ENCODE measurements at regions not wholly inside any gene's neighbourhood (a gene's known extent, or its start where the extent isn't known, plus 50 kb on each side); places are given as distances from the start of the nearest gene placed in this dataset.

GRCh38 chr6:128827675-128828464 lies 55.1 kb upstream of the LAMA2 start:
- DNase-seq (ENCODE audit: insufficient read length) (no peak), FAIRE-seq (no peak)
- TF ChIP-seq POLR2AphosphoS5 (IDR thresholded peaks at IDR 0.05; ENCODE audit: low read depth, low read length), result no peak
- no peak for TF ChIP-seq TAF1 (IDR thresholded peaks at IDR 0.05; ENCODE audit: borderline replicate concordance, low read depth, low read length)
- no peak for TF ChIP-seq POLR2A (IDR thresholded peaks at IDR 0.05; ENCODE audit: low read depth, low read length)

- no peak for TF ChIP-seq TAF1 (IDR thresholded peaks at IDR 0.05; ENCODE audit: borderline replicate concordance, low read depth, low read length)
- DNase-seq (ENCODE audit: insufficient read length) (no peak), FAIRE-seq (no peak)
Observed at GRCh38 chr6:128826606-128827005, 56.3 kb upstream of the LAMA2 start.

- TF ChIP-seq TAF1 (IDR thresholded peaks at IDR 0.05; ENCODE audit: borderline replicate concordance, low read depth, low read length) (no peak), POLR2AphosphoS5 (IDR thresholded peaks at IDR 0.05; ENCODE audit: low read depth, low read length) (no peak), POLR2A (IDR thresholded peaks at IDR 0.05; ENCODE audit: low read depth, low read length) (no peak)
- FAIRE-seq (no peak), DNase-seq (ENCODE audit: insufficient read length) (no peak)
Observed at GRCh38 chr6:128822271-128822670, 60.7 kb upstream of the LAMA2 start.

GRCh38 chr6:128821116-128821515 lies 61.8 kb upstream of the LAMA2 start:
- no peak for FAIRE-seq
- TF ChIP-seq POLR2A (IDR thresholded peaks at IDR 0.05; ENCODE audit: low read depth, low read length) (no peak), TAF1 (IDR thresholded peaks at IDR 0.05; ENCODE audit: borderline replicate concordance, low read depth, low read length) (no peak), POLR2AphosphoS5 (IDR thresholded peaks at IDR 0.05; ENCODE audit: low read depth, low read length) (no peak)
- DNase-seq (ENCODE audit: insufficient read length), result no peak

- TF ChIP-seq POLR2A (IDR thresholded peaks at IDR 0.05; ENCODE audit: low read depth, low read length), result no peak
- no peak for TF ChIP-seq TAF1 (IDR thresholded peaks at IDR 0.05; ENCODE audit: borderline replicate concordance, low read depth, low read length)
- no peak for TF ChIP-seq POLR2AphosphoS5 (IDR thresholded peaks at IDR 0.05; ENCODE audit: low read depth, low read length)
- FAIRE-seq (no peak), DNase-seq (ENCODE audit: insufficient read length) (no peak)
Observed at GRCh38 chr6:128808856-128809255, 74.1 kb upstream of the LAMA2 start.

GRCh38 chr6:128807577-128807976 lies 75.4 kb upstream of the LAMA2 start:
- no peak for TF ChIP-seq POLR2AphosphoS5 (IDR thresholded peaks at IDR 0.05; ENCODE audit: low read depth, low read length)
- TF ChIP-seq TAF1 (IDR thresholded peaks at IDR 0.05; ENCODE audit: borderline replicate concordance, low read depth, low read length), result no peak
- FAIRE-seq, result no peak
- no peak for DNase-seq (ENCODE audit: insufficient read length)

GRCh38 chr6:128806261-128806660 lies 76.7 kb upstream of the LAMA2 start:
- FAIRE-seq (no peak), DNase-seq (ENCODE audit: insufficient read length) (no peak)
- TF ChIP-seq POLR2AphosphoS5 (IDR thresholded peaks at IDR 0.05; ENCODE audit: low read depth, low read length) (no peak), TAF1 (IDR thresholded peaks at IDR 0.05; ENCODE audit: borderline replicate concordance, low read depth, low read length) (no peak), POLR2A (IDR thresholded peaks at IDR 0.05; ENCODE audit: low read depth, low read length) (no peak)

- no peak for FAIRE-seq
- no peak for TF ChIP-seq POLR2AphosphoS5 (IDR thresholded peaks at IDR 0.05; ENCODE audit: low read depth, low read length)
- no peak for DNase-seq (ENCODE audit: insufficient read length)
Observed at GRCh38 chr6:128803911-128804310, 79.0 kb upstream of the LAMA2 start.

- TF ChIP-seq POLR2A (IDR thresholded peaks at IDR 0.05; ENCODE audit: low read depth, low read length) (no peak), POLR2AphosphoS5 (IDR thresholded peaks at IDR 0.05; ENCODE audit: low read depth, low read length) (no peak), TAF1 (IDR thresholded peaks at IDR 0.05; ENCODE audit: borderline replicate concordance, low read depth, low read length) (no peak)
- no peak for DNase-seq (ENCODE audit: insufficient read length)
- FAIRE-seq, result no peak
Observed at GRCh38 chr6:128801621-128802020, 81.3 kb upstream of the LAMA2 start.

GRCh38 chr6:128784266-128784665 lies 98.7 kb upstream of the LAMA2 start:
- DNase-seq (ENCODE audit: insufficient read length) (no peak), FAIRE-seq (no peak)
- TF ChIP-seq POLR2AphosphoS5 (IDR thresholded peaks at IDR 0.05; ENCODE audit: low read depth, low read length) (no peak), TAF1 (IDR thresholded peaks at IDR 0.05; ENCODE audit: borderline replicate concordance, low read depth, low read length) (no peak), POLR2A (IDR thresholded peaks at IDR 0.05; ENCODE audit: low read depth, low read length) (no peak)

GRCh38 chr6:128768187-128768586 lies 114.8 kb upstream of the LAMA2 start:
- no peak for DNase-seq (ENCODE audit: insufficient read length)
- no peak for FAIRE-seq
- no peak for TF ChIP-seq TAF1 (IDR thresholded peaks at IDR 0.05; ENCODE audit: borderline replicate concordance, low read depth, low read length)
- no peak for TF ChIP-seq POLR2AphosphoS5 (IDR thresholded peaks at IDR 0.05; ENCODE audit: low read depth, low read length)
- no peak for TF ChIP-seq POLR2A (IDR thresholded peaks at IDR 0.05; ENCODE audit: low read depth, low read length)

GRCh38 chr6:128767705-128768104 lies 115.2 kb upstream of the LAMA2 start:
- no peak for TF ChIP-seq POLR2AphosphoS5 (IDR thresholded peaks at IDR 0.05; ENCODE audit: low read depth, low read length)
- no peak for TF ChIP-seq POLR2A (IDR thresholded peaks at IDR 0.05; ENCODE audit: low read depth, low read length)
- no peak for TF ChIP-seq TAF1 (IDR thresholded peaks at IDR 0.05; ENCODE audit: borderline replicate concordance, low read depth, low read length)
- DNase-seq (ENCODE audit: insufficient read length), result no peak
- FAIRE-seq, result no peak

- FAIRE-seq (no peak), DNase-seq (ENCODE audit: insufficient read length) (no peak)
- TF ChIP-seq TAF1 (IDR thresholded peaks at IDR 0.05; ENCODE audit: borderline replicate concordance, low read depth, low read length) (no peak), POLR2AphosphoS5 (IDR thresholded peaks at IDR 0.05; ENCODE audit: low read depth, low read length) (no peak), POLR2A (IDR thresholded peaks at IDR 0.05; ENCODE audit: low read depth, low read length) (no peak)
Observed at GRCh38 chr6:128767150-128767549, 115.8 kb upstream of the LAMA2 start.
